ENCODE measurements at regions not wholly inside any gene's neighbourhood (a gene's known extent, or its start where the extent isn't known, plus 50 kb on each side); places are given as distances from the start of the nearest gene placed in this dataset.

- TF ChIP-seq CTCF (IDR thresholded peaks at IDR 0.05) (no peak), ZFX (IDR thresholded peaks at IDR 0.05; ENCODE audit: borderline replicate concordance) (no peak)
Observed at GRCh38 chr9:2257248-2257929, 242.2 kb downstream of the SMARCA2 start.

Data from 22Rv1 (cell line).